Brain microvascular endothelial cell (primary cell): ENCODE measurements at regions not wholly inside any gene's neighbourhood (a gene's known extent, or its start where the extent isn't known, plus 50 kb on each side); places are given as distances from the start of the nearest gene placed in this dataset.

ENCODE experiments used
- DNase-seq: peaks from one replicate; pipeline ENCODE4 v3.0.0-alpha.2; 2020
- H3K27ac ChIP-seq: fragments of 250-450 bp; sonication (Bioruptor Pico); 2 replicates; pipeline ENCODE4 v1.5.1; 2020; ENCODE audit warnings: mild to moderate bottlenecking, moderate library complexity
- H3K27me3 ChIP-seq: fragments of 250-450 bp; sonication (Bioruptor Pico); replicated peaks from 2 replicates; pipeline ENCODE4 v1.5.1; 2020; ENCODE audit warnings: mild to moderate bottlenecking
- H3K36me3 ChIP-seq: fragments of 250-450 bp; sonication (Bioruptor Pico); replicated peaks from 2 replicates; pipeline ENCODE4 v1.5.1; 2020; ENCODE audit warnings: mild to moderate bottlenecking
- H3K4me3 ChIP-seq: 2 replicates; pipeline ENCODE4 v1.5.1; 2011; ENCODE audit warnings: low read depth, mild to moderate bottlenecking, control low read depth, low read length, moderate library complexity
- in situ Hi-C: cut with HindIII; loops from 2 replicates; pipeline ENCODE4 v1.10.0; 2017; ENCODE audit warnings: low sequenced_read_pairs, low pct_ligation_motif_present
- TF ChIP-seq, protein P1 (sequence below): IDR thresholded peaks from 2 replicates; pipeline ENCODE4 v1.5.1; 2011; ENCODE audit warnings: low read depth, mild to moderate bottlenecking, moderate library complexity, low read length, control low read depth, inconsistent platforms; ENCODE audit errors: missing control alignments

DNA sequence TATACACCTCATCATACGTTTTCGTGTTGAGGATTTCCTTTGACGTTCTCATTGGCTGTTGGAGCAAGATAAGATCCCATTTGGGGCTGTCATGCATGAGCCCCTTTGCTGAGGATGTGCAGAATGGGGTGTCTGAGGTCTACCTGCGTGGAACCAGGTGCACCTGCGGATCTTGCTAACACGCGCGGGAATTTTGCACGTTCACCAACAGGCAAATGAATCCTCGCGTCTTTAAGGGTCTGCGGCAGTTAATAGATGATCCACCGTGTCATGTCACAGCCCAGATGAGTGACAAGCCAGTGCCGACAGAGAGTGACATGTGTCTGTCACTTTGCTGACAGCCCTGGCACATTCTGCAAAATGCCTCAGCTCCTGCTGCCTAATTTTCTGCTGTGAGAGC is 56.3 kb upstream of the SHOX start:
- Histone ChIP-seq H3K4me3 (no peak overlapping the region), H3K36me3 (no peaks in the 10 kb centered on the region), H3K27ac (no peak overlapping the region), H3K27me3 (no peaks in the 10 kb centered on the region)
- in situ Hi-C loops = no loop called here
- DNase-seq = no peak
- TF ChIP-seq, protein P1, sequence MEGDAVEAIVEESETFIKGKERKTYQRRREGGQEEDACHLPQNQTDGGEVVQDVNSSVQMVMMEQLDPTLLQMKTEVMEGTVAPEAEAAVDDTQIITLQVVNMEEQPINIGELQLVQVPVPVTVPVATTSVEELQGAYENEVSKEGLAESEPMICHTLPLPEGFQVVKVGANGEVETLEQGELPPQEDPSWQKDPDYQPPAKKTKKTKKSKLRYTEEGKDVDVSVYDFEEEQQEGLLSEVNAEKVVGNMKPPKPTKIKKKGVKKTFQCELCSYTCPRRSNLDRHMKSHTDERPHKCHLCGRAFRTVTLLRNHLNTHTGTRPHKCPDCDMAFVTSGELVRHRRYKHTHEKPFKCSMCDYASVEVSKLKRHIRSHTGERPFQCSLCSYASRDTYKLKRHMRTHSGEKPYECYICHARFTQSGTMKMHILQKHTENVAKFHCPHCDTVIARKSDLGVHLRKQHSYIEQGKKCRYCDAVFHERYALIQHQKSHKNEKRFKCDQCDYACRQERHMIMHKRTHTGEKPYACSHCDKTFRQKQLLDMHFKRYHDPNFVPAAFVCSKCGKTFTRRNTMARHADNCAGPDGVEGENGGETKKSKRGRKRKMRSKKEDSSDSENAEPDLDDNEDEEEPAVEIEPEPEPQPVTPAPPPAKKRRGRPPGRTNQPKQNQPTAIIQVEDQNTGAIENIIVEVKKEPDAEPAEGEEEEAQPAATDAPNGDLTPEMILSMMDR = no peak

DNA sequence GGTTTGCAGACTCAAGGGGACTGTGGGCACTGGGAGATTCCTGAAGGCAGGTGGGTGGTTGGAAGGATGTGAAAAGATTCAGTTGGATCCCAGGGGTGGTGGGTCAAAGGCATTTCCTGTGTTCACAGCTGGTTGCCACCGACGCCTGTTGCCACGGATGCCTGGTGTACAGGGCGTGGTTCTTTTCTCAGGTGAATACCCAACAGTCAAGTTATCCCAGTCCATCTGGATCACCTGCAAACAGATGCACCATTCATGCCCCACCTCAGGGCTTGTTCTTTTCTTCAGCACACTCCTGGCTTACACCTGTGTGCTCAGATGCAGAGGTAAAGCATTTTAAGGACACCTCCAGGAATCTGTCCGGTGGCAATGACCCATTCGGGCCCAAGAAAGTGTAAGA is 55.8 kb upstream of the SHOX start:
- no peak overlapping the region for H3K27ac ChIP-seq
- no peaks in the 10 kb centered on the region for H3K27me3 ChIP-seq
- H3K4me3 ChIP-seq = no peak overlapping the region
- in situ Hi-C loops = no loop called here
- no peak for DNase-seq
- H3K36me3 ChIP-seq = no peaks in the 10 kb centered on the region
- TF ChIP-seq, protein P1 = no peak

DNA sequence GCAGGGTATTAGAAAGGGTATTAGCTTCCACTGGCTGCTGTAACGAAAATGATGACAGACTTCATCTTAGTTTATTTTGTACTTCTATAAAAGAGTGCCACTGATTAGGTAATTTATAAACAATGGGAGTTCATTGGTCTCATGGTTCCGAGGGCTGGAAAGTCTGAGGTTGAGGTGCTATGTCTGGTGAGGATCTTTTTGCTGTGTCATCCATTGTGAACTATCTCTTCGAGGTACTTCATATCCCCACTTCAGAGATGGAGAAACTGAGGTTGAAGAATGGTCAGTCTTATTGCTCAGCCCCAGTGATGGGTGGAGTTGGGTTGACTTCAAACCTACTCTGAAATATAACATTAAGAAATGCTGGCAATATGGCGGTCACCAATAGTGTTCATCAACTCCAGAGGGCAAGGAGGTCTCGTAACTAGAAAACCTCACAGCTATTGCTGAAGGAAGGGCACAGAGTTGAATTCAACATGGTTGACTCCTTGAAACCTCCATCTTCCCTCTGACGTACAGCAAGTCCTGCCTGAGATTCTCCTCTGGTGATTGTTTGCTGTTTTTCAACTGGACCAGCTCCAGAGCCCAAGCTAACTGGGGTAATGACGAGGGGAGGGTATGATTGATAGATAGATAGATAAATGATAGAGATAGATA is 53.6 kb upstream of the SHOX start:
- DNase-seq = no peak
- Histone ChIP-seq H3K36me3 (no peaks in the 10 kb centered on the region), H3K27ac (no peak overlapping the region), H3K27me3 (no peaks in the 10 kb centered on the region), H3K4me3 (no peak overlapping the region)
- TF ChIP-seq, protein P1 = no peak
- in situ Hi-C loops = no loop called here

DNA sequence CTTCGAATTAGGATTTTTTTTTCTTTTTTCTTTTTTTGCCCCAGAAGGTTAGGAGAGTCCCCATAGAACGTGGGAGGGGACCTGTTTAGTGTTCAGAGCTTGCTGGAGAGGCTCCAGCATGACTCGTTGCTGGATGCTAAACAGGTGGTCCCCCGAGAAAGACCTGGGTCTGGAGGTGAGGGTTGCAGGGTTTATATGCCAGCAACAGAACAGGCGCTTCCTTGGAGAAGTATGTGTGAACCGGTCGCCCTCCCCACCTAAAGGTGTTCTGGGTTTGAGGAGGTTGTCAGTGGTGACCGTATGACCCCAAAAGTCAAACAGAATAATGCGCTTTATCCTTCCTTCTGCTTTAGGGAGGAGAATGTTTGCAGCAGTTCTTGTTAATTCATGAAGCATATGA is 52.1 kb upstream of the SHOX start:
- Histone ChIP-seq H3K27ac (no peak overlapping the region), H3K4me3 (no peak overlapping the region), H3K36me3 (no peaks in the 10 kb centered on the region), H3K27me3 (no peaks in the 10 kb centered on the region)
- TF ChIP-seq, protein P1 = no peak
- in situ Hi-C loops = no loop called here
- DNase-seq = no peak

DNA sequence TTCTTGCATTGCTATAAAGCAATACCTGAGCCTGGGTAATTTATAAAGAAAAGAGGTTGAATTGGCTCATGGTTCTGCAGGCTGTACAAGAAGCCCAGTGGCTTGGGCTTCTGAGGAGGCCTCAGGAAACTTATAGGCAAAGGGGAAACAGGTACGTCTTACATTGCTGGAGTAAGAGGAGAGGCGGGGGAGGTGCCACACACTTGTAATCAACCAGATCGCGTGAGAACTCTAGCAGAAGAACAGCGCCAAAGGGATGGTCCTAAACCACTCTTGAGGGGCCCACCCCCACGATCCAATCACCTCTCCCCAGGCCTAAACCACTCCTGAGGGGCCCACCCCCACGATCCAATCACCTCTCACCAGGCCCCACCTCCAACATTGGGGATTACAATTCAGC is 50.6 kb upstream of the SHOX start:
- Histone ChIP-seq H3K27me3 (no peaks in the 10 kb centered on the region), H3K4me3 (no peak overlapping the region), H3K27ac (no peak overlapping the region), H3K36me3 (no peaks in the 10 kb centered on the region)
- TF ChIP-seq, protein P1 = no peak
- in situ Hi-C loops = no loop called here
- no peak for DNase-seq
